ENCODE measurements at regions not wholly inside any gene's neighbourhood (a gene's known extent, or its start where the extent isn't known, plus 50 kb on each side); places are given as distances from the start of the nearest gene placed in this dataset.

GRCh38 chr2:176648700-176649297, 379.6 kb downstream of the MTX2 start:
- no peak for DNase-seq (ENCODE audit: low spot score)

GRCh38 chr2:176650104-176650837, 381.0 kb downstream of the MTX2 start:
- no peak for DNase-seq (ENCODE audit: low spot score)

GRCh38 chr2:176650838-176651555, 381.8 kb downstream of the MTX2 start:
- DNase-seq (ENCODE audit: low spot score) = no peak

GRCh38 chr2:176652300-176653182, 383.3 kb downstream of the MTX2 start:
- peak; percentile 35 for DNase-seq (ENCODE audit: low spot score)

GRCh38 chr2:176653479-176654443, 384.5 kb downstream of the MTX2 start:
- DNase-seq (ENCODE audit: low spot score) = no peak

- no peak for DNase-seq (ENCODE audit: low spot score)
Measured at GRCh38 chr2:176656038-176656775, 387.0 kb downstream of the MTX2 start.

GRCh38 chr2:176656776-176657140, 387.5 kb downstream of the MTX2 start:
- no peak for DNase-seq (ENCODE audit: low spot score)

GRCh38 chr2:176657393-176657792, 388.2 kb downstream of the MTX2 start:
- DNase-seq (ENCODE audit: low spot score) = no peak

- DNase-seq (ENCODE audit: low spot score) = no peak
Measured at GRCh38 chr2:176658708-176659107, 389.5 kb downstream of the MTX2 start.

- no peak for DNase-seq (ENCODE audit: low spot score)
Measured at GRCh38 chr2:176662753-176663152, 393.5 kb downstream of the MTX2 start.

GRCh38 chr2:176664478-176664877, 395.2 kb downstream of the MTX2 start:
- DNase-seq (ENCODE audit: low spot score) = no peak

GRCh38 chr2:176665086-176665485, 395.8 kb downstream of the MTX2 start:
- no peak for DNase-seq (ENCODE audit: low spot score)

GRCh38 chr2:176668912-176669311, 399.7 kb downstream of the MTX2 start:
- no peak for DNase-seq (ENCODE audit: low spot score)

- DNase-seq (ENCODE audit: low spot score) = no peak
Measured at GRCh38 chr2:176669398-176670174, 400.3 kb downstream of the MTX2 start.

GRCh38 chr2:176675271-176675949, 406.2 kb downstream of the MTX2 start:
- DNase-seq (ENCODE audit: low spot score) = no peak

- DNase-seq (ENCODE audit: low spot score) = no peak
Measured at GRCh38 chr2:176677746-176678265, 408.6 kb downstream of the MTX2 start.

GRCh38 chr2:176678571-176678970, 409.3 kb downstream of the MTX2 start:
- DNase-seq (ENCODE audit: low spot score) = no peak

- DNase-seq (ENCODE audit: low spot score) = no peak
Measured at GRCh38 chr2:176679061-176679669, 409.9 kb downstream of the MTX2 start.

All from hematopoietic multipotent progenitor cell treated with erythropoietin and hydrocortisone succinate and interleukin-3 and kit ligand, for 17 days (in vitro differentiated cells).